HG03432 (cell line): ENCODE measurements at regions not wholly inside any gene's neighbourhood (a gene's known extent, or its start where the extent isn't known, plus 50 kb on each side); places are given as distances from the start of the nearest gene placed in this dataset.
A peak's percentile ranks its signal among the peaks of the same experiment; 100 is the strongest.
"Not testable (repeated sequence)": the region's sequence is repeated elsewhere in the genome, so short reads cannot be mapped to it uniquely, and the experiment has no call there.

Experiments
- ATAC-seq: cut with Tn5 transposase; IDR thresholded peaks from one replicate; pipeline ENCODE4 v1.9.1; 2021; ENCODE audit warnings: mild to moderate bottlenecking, moderate library complexity; ENCODE audit not compliant: unreplicated experiment

DNA sequence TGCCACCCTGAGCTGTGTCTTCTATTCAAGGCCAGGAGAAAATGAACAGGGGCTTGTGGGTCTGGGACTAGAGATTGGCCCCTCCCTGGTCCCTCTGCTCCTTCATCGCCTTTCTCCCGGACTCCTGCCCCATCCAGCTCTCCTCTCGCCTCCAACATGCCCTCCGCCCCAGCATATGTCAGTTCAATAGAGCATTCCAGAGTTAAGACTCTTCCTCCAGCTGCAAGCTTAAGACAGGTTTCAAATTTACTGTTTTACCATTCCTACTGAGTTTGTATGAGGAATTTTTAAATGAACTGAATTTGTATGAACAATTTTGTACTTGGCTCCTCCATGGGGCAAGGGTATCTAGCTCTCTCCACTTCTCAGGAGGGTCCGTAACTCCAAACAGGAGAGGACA lies 195.6 kb downstream of the TBC1D2B start:
- ATAC-seq: no peak

DNA sequence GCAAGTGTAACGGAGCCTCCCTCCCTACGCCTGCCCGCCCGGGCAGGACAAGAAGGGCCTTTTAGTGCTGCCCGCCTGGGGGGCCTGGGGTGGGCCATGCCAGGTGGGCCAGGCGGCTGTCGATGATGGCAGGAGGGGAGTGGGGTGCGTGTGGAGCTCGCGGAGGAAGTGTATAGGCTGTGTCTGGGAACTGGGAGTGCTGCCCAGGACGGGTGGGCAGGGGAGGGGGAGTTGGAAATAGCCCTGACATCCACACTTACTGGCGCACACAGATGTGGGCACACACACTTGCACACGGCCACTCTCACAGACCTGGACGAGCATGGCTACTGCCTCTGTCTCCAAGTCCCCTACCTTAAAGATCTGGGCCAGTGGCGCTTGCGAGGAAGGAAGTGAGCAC lies 196.0 kb downstream of the TBC1D2B start:
- ATAC-seq: not testable (repeated sequence)

DNA sequence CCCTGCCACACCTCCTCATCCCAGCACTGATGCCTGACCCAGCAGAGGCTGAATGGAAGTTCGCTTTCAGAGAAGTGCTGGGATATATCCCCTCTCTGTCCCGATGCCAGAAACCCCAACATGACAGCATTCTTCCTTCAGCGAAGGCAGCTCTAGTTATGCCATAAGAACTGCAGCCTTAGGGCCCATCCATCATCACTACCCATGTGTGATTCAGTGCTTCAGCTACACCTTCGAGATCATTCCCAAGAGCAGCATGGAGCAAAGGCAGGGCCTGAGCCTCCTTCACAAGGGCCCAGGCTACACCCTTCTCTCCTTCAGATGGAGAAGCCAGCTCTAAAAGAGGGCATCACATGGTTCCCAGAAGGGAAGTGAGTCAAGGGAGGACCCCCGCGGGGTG lies 198.0 kb downstream of the TBC1D2B start:
- ATAC-seq: not testable (repeated sequence)

DNA sequence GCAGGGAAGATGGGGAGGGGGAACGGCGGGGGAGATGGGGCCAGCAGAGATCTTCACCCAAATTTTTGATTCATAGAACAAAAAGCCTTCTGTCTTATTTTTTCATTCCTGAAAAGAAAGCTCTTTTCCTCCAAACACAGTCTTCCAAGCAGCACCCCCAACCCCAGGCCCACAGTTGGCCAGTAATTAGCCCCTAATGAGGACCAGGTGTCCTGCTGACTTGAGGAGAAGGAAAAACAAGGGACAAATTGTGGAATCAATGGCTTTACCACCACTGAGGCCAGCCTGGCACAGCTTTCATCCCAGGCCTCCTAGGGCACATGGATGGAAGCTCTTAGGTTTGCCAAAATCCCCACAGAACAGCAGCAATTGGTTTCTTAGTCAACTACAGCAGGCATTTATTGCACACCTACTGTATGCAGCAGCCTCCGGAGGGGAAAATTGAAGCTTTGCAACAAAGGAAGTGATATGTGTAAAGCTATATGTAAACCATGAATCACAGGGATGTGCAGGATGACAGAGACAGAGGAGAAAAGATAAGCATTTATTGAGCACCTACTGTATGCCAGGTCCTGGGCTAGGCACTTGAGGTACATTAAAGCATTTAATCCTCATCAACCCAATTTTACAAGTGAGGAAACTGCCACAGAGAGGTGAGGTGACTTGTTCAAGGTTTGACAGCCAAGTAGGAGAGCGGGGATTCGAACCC lies 199.5 kb downstream of the TBC1D2B start:
- ATAC-seq: no peak

DNA sequence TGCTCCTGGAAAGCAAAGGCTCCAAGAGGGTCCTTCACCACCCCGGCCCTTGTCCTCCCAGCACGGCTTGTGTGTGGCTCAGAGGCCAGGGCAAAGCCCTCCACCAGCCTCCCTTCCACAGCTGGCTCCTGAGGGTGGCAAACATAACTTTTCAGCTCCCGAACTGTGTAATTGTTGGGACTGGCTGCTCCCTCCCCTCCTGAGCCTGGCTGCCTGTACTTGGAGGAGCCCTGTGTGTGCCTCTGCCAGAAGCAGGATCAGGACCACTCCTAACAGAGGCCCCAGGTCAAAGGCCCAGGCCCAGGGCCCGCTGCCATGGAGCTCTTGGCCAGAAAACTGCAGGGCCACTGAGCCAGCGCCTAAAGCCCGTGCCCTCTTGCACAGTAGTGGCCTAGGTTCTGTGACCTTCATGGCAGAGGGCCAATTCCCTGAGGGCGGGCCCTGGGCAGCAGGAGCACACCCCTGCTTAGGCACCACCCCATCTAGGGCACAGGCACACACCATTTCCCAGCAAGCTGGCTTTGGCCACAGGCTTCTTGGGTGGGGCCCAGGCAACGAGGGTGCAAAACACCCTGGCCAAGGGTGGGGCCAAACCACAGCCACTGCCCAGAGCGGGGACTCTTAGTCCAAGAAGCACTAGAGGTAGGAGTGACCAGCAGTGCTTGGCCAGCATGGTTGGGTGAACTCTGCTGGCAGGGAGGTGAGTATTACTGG lies 201.2 kb downstream of the TBC1D2B start:
- not testable (repeated sequence) for ATAC-seq

DNA sequence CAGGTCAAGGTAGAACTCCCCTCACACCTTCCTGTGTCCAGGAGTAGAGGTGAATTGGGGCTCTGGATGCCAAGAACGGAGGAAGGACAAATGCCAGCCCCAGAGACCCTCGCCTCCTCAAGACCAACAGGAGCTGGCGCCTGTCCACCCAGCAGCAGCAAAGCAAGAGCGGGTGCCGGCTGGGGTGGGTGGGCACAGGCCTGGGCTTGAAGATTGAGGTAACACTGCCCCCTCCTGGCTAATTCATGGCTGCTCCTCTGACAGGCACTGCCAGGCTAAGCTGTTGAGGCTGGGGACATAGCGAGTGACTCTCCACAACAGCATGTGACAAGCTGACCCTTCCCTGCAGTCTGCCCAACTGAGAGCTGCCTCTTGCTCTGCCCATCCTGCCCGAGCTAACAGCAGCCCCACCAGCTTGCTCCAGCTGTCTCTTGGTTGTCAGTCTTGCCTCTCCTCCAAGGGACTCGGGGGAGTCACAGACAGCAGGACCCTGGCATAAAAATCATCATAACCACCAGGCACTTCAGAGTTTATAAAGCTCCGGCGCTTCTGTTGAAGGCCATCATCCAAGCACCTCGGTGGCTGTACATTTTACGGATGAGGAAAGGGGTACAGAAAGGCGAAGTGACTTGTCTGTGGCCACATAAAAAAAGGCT lies 202.3 kb downstream of the TBC1D2B start:
- not testable (repeated sequence) for ATAC-seq

DNA sequence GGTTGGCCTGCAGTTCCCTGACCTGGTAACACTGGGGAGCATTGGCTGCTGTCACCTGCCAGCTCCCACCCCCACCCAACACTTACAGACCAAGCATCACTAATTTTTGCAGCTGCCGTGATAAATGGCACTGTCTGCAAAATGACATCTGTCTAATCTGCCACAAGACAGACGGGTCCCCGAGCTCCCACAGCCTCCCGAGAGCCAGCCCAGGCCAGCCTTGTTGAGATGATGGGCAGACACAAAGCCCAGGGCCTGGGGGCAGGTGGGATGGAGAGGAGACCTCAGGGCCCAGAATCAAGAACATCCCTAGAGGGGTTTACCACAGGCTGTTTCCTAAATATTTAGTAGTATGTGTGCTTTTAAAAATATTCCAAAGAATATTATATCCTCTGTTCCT lies 203.4 kb downstream of the TBC1D2B start:
- no peak for ATAC-seq

DNA sequence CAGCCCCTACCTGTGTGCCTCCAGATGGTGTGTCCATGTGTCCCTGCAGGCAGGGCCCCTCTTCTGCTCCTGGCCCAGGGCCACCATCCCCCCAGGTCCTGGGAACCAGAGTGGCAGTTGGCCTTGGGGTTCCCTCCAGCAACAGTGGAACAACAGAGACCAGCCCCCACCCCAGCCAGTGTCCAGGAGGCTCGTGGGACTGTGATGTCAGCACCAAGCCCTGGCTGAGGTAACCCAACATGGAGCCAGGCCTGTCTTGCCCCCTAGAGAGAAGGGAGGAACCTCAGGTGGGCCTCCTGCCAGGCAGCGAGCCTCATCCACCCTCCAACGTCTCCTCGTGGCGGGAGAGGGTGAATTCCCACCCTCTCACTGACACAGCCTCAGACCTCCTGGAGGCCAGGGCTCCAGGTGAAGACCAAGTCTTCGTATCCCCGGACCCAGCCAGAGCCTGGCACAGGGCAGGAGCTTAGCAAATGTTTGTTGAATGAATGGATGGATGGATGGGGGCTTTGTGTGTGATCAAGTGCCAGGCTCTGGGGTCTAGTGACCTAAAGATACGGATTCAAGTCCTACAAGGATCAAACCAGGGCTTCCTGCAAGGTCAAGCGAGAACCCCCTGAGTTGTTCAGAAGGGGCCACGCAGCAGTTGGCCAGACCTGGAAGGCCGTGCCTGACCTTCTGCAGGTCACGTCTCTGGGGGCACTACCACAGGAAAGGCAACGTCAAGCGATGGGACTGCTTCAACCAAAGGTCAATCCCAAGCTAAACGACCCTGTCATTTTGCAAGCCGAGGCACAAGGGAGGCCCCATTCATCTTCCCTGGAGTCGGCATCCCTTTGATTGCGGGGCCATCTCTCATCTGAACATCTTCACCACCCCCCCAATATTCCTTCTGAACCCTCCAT lies 204.7 kb downstream of the TBC1D2B start:
- ATAC-seq: not testable (repeated sequence)

DNA sequence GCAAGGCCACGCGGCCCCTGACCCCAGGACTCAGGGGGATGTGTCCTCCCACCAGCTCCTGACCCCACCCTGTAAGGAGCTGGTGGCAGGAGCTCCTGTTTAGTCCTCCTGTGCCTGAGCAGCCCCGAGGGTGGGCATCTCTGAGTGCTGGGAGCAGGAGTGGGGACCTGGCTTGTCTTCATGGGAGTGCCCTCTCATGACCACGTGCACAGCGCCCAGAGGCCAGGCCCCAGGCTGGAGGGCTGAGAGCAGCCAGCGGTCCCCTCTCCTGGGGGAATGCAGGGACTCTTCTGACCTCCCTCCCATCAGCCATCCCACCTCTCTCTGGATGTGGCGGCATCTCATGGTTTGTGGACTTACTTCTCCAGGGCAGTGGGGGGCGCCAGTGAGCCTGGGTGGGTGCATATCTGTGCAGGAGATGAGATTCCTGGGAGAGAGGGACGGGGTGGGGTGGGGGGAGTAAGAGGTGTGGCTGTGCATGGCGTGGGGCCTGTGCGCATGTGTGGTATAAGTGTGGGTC lies 205.6 kb downstream of the TBC1D2B start:
- ATAC-seq: no peak

DNA sequence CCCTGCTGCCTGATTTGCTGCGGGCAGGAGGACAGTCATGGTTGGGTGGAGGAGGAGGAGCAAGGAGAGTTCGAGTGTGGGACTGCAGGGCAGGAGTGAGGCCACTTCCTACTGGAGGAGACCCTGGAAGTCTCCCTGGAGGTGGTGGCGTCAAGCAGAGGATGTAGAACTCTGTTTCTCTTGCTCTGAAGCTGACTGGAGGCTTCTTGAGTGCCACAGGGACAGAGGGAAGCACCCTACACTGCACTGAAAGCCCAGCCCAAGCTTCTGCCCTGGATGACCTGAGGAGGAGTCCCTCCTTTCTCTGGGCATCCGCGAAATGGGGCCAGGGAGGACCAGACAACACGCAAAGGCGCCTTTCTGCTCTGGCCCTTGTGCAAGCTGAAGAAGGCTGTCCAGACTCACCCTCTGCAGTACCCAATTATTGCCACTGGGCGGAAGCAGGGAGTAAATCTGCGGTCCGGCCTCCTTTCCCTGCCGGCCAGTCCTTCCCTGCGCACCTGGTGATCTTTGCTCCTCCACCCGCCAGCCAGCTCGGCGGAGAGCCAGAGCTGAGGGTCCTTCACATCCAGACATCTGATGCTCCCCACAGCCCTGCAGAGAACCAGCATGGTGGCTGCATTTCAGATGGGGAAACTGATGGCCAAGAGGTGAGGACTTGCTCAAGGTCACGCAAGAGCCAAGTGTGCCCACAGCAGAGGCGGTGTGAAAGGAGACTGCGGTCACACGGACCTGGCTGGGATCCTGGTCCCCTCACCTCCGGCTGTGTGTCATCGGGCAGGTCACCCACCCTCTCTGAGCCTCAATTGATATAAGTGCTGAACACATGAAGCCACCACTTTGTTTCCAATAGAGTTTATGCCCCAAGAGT lies 207.1 kb downstream of the TBC1D2B start:
- peak; percentile 58 for ATAC-seq

DNA sequence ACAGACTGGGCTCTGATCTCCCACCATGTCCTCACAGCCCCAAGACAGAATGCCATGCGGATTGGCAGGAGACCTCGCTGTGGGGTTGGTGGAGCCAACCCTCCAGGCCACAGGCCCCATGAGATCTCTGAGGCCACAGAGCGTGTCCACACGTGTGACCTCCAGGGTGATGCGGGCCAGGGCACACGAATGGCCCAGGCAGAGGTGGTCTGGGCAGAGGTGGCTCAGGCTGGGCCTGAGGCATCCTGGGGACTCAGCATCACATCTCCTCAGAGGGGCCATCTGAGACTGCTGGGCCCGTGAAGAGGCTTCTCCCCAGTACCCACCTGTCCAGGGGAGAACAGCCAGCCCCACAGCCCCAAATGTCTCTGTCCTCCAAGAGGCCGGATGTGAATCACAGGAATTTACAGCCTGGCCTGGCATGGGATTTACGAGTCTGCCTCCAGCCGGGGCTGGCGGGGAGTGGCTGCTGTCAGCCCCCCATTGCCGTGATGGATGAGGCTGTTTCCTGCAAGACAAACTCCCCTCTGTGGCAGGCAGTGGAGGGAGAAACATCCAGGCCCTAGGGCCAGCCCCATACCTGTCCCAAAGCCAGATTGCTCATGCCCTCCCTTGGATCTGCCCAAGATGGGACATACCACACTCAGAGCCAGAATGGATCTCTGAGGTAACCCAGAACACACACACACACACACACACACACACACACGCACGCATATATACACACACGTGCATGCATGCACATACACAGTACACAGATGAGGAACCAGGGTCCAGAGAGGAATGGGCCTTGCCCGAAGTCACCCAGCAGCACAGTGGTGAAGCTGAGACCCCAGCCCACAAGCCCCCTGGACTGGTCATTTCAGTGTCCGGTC lies 208.3 kb downstream of the TBC1D2B start:
- no peak for ATAC-seq

DNA sequence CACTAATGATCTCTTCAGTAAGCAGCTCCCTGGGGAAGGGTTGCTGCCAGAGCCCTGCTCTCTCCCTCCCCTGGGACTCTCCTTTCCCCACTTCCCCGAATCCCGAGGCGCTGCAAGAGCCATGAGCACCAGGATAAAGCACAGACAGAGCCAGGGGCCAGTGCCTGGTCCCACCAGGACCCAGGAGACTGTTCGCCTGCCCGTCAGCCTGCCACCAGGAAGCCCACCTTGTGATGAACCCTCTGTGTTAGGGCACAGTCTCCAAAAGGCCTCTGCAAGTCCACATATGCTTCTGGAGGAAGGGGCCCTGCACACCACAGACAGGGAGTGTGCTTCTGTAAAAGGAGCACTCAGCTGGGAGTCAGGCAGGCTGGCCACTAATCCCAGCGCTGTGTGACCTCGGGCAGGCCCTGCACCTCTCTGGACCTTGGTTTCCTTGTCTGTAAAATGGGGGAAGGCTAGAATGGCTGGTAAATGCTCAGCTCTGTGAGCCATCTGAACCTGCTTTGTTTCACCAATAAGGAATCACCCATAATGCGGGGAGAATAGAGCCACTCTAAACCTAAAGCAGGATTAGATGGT lies 209.4 kb downstream of the TBC1D2B start:
- not testable (repeated sequence) for ATAC-seq

DNA sequence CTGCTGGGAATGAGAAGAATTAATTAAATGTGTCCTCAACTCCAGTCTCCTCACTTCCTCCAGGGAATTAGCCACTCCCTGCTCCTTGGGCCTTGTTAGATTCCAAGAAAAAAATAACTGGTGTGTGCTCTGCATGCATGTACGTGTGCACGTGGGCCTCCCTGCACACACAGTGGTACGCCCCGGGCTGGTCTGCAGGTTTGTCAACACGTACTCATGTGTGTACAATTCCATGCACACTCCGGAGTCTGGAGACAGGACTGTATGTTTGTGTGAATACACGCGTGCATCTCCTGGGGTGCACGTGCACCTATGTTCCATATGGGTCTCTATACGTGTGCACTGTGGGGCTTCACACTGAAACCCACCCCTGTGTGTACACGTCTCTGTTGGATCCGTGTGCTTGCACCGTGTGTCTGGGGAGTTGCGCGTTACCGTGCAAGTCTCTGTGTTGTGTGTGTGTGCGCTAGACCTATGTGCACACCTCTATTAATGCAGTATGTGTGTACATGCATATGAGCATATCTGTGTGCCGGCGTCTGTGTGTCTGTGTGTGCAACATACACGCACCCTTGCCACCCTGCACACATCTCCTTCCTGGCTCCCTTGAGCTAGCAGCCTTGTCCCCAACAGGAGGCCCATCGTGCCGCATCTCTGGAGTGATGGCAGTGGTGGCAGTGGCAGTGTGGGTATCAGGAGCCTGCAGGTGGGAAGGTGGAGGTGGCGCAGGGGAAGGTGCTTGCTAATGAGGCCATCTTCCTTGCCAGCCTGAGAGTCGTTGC lies 210.1 kb downstream of the TBC1D2B start:
- no peak for ATAC-seq

DNA sequence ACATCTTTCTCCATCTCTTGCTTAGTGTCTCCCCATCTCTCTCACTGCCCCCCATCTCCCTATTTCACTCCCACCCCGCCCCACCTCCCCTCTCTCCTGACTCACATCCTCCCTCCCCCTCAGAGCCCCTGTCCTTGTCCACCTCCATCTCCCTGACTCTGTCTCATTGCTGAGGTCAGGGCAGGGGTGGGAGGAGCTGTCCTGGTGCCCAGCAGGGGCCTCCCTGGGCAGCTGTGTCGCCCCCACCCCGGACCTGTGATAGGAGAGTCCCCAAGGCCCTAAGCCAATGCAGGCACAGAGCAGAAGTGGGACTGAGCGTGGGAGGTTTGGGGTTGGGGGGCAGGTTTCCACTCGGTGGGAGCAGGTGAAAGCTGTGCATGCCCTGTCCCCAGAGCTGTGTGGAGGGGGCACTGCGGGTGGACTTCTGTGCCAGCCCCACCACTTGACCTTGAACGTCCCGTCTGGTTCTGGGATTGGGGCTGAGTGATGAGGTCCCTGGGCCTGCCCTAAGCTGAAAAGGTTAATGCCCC lies 210.8 kb downstream of the TBC1D2B start:
- no peak for ATAC-seq

DNA sequence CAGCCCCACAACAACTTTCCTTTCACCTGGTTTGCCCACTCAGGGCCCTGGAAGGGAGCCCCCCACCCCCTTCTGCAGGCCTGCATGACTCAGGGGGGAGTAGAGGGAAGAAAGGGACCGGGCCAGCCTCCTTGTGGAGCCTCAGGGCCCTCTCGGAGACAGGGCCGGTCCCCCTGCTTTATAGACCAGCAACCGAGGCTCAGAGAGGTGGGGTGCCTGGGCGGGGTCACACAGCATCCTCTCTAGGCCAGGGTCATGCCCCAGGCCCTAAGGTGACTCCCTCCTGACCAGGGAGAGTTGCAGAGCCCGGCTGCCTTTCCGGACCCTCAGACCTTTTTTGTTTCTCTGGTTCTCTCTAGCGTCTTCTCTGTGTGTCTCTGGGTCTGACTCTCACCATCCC lies 211.3 kb downstream of the TBC1D2B start:
- ATAC-seq: no peak

DNA sequence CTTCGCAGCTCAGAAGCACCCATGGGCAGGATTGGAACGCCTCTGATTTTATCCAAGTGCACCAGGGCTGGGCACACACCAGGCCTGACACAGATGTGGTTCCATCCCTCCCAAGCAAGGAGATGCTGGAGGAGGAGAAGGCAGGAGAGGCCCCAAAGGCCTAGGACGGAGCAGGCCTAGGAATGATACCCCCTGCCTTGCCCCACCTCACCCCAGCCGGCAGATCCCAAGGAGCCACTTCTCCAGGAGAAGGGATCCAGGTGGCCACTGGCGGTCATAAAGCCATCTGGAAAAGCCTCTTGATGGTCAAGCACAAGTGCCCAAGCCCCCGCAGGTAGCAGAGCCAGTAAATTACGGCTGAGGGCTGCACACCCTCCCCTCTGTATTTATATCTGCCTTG lies 211.8 kb downstream of the TBC1D2B start:
- ATAC-seq: no peak

DNA sequence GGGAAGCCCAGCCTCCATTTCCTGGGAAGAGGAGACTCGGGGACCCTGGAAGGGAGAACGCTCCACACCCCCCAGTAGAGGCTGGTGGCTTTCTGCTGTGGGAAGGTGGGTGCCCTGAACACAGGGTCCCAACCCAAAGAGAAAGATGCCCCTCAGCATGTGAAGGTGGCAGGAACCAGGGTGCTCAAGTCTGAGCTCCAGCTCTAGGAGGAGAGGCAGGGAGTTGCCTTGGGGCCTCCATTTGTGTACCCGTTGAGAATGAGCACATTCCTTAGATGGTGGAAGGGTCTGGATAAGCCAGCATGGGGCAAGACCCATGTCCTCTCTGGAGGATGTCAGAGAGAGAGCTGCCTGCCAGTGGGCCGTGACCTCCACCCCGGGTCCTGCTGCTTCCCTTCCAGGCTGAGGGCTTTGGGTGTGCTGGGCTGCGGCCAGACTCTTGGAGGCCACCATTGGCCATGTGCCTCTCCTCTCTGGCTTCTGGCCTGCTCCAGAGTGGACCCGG lies 212.4 kb downstream of the TBC1D2B start:
- no peak for ATAC-seq
